ENCODE measurements at regions not wholly inside any gene's neighbourhood (a gene's known extent, or its start where the extent isn't known, plus 50 kb on each side); places are given as distances from the start of the nearest gene placed in this dataset.
"Not testable (repeated sequence)": the region's sequence is repeated elsewhere in the genome, so short reads cannot be mapped to it uniquely, and the experiment has no call there.

DNA sequence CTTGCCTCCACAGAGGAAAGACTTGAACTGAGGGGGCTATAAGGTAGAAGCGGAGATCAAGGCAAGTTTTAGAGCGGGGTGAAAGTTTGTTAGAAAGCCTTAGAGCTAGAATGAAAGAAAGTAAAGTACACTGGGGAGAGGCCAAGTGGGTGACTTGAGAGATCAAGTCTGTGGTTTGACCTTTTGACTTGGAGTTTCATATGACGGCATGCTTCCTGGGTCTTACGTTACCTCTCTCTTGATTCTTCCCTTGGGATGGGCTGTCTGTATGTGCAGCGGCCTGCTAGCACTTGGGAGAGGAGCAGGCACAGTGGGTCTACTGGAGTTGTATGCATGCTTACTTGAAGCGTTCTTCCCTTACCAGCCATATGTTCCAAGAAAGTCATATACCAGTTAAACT lies 1768.5 kb downstream of the PCDH9 start:
- DNase-seq, result no peak

DNA sequence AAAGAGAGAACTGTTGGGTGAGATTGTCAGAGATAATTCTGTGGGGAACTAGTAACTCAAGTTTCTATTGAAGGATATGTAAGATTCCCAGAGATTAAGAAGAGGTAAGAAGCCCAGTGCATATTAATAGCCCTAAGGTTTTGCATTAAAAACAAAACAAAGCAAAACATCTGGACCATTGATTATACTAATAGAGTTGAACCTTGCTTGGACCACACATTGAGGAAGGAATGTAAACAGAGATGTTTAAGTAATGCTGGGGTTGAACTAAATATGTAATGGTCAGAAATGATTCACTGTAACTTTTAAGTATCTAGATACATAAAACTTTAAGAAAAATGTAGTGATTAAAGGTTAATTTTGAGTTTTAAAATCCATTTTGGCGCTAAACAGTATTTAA lies 1770.0 kb downstream of the PCDH9 start:
- DNase-seq, result no peak

DNA sequence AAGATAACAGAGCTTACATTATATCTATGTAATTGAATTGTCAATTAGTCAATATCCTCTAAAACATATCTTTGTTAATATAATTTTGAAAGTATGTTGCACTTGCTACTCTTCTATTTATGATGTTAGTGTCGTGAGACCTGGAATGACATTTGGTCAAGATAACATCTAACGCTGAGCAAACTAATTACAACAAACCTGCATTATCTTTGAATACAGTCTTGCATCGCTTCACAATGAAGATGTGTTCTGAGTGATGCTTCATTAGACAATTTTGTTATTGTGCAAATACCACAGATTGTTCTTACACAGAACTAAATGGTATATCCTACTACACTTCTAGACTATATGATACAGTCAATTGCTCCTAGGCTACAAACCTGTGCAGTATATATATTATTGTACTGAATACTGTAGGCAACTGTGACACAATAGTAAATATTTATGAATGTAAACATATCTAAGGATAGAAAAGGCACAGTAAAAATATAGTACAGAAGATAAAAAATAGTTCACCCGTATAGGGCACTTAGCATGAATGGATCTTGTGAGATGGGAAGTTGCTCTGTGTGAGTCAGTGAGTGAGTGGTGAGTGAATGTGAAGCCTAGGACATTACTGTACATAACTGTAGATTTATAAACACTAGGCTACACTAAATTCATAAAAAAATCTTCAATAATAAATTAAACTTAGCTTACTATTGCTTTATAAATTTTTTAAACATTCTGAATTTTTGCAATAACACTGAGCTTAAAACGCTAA lies 1773.8 kb downstream of the PCDH9 start:
- no peak for DNase-seq

DNA sequence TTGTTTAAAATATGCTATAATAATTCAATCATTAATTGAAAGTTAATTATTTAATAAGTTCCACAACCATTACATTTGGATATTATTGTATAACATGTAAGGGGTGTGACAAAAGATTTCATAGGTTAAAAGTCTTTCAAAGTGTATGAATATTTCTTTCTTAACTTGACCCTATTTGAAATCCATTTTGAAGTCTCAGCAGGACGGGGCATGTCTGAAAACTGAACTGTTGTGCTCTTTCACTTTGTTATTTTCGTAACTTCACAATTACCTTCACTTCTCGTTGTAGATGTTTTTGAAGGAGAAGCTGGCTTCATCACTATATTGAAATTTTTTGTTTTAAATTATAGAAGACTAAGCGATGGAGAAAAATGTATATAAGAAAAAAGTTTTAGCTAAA lies 1775.7 kb downstream of the PCDH9 start:
- DNase-seq, result no peak

DNA sequence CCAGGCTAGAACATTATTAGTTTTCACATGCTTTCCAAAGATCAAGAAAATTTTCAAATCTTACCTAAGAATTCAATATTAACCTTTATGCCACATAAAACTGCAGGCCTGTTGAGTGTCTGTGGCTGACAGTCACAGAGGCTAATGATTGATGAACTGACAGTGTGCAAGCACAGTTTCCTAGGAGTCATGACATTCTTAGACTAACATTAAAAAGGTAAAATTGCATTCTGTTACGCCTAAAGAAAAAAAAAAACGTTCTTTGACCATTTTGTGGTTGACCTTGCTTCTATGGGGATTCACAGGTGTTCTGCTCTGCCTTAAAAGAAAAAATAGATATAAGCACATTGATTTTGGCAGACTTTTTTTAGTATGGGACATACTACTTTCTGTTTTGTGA lies 1776.2 kb downstream of the PCDH9 start:
- DNase-seq, result no peak

DNA sequence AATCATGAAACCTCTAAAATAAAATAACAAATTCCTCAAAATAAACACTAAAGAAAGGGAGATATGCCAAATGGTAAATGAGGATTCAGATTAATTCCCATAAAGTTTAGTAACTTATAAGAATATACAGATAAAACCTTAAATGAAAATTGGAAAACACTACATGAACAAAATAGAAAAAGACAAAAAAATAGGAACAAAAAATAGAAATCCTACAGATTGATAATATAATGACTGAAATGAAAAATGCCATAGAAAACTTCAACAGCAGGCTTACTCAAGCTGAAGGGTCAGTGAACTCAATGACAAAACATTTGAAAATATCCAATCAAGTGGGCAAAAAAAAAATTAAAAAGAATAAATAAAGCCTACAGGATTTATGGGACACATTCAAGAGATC lies 1784.8 kb downstream of the PCDH9 start:
- DNase-seq, result no peak

DNA sequence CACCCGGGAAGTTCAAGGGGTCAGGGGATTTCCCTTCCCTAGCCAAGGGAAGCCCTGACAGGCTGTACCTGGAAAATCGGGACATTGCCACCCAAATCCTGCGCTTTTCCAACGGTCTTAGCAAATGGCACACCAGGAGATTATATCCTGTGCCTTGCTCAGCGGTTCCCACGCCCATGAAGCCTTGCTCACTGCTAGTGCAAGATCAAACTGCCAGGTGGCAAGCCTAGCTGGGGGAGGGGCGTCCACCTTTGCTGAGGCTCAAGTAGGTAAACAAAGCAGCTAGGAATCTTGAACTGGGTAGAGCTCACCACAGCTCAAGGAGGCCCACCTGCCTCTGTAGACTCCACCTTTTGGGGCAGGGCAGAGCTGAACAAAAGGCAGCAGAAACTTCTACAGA lies 1794.5 kb downstream of the PCDH9 start:
- DNase-seq, result no peak

DNA sequence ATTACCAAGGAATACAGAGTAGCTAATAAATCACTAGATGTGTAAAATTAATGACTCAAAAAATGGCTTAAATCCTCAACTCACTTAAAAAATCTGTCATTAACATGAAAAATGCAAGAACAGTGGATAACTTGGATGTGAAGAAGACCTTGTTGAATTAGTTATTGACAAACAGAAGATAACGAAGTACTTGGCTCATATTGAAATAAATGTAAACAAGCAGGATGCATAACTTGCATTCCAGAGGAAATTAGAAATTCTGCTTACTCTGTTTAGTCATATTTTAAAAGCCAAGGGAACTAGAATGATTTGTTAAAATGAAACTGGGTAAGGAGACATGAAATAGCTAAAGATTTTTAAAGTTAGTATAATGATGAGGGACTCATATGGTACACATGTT lies 1812.2 kb downstream of the PCDH9 start:
- DNase-seq, result no peak

DNA sequence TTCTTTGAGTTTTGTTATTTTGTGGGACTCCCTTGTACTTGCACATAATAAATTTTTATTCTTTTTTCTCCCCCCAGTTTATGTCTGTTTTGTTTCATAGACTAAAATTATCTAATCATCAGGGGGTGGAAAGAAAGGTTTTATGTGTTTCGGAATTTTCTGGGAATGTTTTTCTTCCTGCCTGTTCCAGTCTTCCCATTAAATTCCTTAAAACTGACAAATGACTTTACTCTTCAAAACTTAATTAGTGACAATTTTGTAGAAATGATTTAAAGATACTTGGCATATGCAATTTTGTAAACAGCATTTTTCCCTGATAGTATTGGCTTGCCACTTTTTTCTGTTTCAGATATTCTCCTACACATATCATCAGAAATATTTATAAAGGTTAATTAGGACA lies 1813.4 kb downstream of the PCDH9 start:
- no peak for DNase-seq

DNA sequence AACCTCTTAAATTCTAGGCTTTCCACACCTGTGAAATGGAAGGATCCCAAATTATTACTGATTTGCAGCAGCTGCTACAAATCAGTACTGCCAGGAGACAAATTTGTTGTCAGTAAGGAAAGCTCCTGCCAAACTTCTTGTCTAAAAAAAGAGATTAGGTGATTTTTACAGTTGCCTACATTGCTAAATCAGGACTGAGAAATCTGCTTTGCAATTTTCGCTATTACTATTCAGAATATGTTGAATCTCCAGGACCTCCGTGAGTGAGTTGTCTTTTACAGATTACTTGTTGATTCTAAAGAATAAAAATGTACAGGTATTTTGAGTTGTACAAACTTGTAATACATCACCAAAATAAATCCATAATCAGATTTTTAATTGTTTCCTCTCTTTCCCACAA lies 1815.9 kb downstream of the PCDH9 start:
- no peak for DNase-seq

DNA sequence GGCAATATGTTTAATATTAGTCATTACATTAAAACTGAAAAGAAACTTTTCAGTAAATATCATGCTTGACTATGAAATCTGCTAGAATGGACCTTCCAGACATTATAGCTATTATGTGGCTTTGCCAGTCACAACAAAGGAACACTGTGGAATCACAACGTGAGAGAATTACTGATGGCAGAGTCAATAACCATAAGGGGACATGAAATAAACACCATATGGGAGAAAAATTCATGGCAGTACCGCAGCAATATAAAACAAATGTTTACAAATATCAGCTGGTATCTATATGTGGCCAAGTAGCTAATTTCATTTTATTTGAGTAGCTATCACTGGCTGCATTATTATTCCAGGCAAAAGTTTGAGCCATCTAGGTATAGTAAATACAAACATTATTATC lies 1818.6 kb downstream of the PCDH9 start:
- no peak for DNase-seq

DNA sequence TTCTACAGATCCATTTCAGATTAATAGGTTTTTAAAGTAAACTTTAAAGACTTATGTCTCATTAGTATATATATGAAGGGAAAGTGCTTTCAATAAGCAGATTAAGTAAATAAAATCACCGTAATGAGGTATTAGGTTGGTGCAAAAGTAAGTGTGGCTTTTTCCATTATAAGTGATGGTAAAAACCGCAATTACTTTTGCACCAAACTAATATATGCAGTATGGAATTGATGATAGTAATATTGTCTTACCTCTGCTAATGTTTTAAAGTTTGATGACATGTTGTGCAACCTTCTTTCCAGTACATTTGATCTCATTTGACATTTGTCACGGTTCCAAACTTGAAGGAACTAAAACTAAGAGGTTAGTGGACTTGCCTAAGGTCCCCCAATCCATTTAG lies 1819.3 kb downstream of the PCDH9 start:
- DNase-seq, result no peak

DNA sequence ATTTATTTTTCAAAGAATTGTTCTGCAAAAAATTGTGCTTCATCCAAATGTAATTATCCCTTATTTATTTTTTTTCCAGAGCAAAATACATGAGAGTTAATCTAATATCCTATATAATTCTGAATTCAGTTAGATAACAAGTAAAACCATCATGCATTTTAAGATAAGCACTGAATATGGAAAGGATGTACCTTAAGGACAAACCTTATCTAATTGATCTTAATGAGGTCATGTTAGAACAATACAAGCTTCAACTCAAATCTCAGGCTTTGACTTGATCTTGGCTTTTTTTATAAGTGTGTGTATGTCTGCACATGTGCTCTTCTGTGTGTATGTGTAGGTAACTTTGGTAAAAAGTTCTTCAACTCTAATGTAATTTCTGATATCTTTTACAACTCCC lies 1828.8 kb downstream of the PCDH9 start:
- no peak for DNase-seq

DNA sequence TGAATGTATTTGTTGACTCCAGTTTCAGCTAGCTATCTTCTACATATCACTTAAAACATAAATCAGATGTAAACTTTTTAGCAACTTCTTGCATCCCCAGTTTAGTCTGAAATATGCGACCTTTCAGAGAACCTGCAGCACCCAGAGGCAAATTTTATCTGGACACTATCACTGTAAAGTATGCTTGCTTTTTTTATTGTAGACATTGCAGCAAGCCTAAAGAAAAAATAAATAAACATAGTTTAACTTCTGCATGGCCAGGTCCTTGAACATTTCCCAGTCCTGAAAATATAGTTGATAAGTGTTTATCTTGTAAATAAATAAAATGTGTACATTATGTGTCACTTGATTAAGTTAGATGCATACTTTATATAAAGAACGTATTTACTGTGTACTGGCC lies 1829.4 kb downstream of the PCDH9 start:
- no peak for DNase-seq

DNA sequence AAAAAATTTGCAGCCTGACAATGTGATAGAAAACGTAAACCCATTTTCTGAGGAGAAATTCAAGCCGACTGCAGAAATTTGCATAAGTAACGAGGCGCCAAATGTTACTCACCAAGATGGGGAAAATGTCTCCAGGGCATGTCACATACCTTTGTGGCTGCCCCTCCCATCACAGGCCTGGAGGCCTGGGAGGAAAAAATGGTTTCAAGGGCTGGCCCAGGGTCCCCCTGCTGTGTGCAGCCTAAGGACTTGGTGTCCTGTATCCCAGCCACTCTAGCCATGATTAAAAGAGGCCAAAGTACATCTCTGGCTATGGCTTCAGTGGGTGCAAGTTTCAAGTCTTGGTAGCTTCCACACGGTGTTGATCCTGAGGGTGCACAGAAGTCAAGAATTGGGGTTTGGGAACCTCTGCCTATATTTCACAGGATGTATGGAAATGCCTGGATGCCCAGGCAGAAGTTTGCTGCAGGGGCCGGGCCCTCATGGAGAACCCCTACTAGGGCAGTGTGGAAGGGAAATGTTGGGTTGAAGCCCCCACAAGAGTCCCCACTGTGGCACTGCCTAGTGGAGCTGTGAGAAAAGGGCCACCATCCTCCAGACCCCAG lies 1842.3 kb downstream of the PCDH9 start:
- DNase-seq, result no peak

DNA sequence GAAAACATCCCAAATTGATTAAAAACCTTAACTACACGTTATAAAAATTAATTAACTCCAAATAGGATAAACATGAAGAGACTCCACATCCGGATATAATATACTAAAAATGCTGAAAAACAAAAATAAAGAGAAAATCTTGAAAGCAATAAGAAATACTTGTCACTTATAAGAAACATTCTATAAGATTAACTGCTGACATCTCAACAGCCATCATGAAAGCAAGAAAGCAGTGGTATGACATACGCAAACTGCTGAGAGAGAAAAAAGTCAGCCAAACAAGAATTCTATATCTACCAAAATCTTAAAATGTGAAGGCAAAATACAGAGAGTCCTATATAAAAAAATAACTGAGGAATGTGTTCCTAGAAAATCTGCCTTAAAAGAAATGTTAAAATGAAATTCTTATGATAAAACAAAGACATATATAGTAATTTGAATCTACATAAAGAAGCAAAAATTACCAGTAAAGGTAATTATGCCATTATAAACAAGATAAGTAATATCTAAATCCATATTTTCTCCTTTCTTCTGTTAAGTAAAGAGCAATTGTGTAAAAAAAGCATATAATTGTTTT lies 1851.1 kb downstream of the PCDH9 start:
- no peak for DNase-seq

DNA sequence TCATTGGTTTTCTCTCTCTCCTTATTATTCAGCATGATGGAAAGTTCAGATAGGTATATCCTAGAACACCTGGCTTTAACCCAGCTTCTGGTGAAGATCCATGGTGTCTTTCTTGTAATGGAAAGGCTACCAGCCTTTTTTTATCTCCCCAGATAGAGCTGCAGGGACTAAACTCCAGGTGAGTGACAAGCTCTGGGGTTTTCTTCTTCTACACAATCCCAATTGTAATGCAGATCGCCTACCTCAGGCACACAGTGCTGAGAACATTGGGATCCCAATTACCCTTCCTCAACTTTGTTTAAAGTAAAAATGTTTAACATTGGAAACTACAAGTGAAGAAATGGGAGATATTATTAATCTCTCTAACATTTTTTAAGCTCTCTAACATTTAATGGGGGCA lies 1851.7 kb downstream of the PCDH9 start:
- DNase-seq, result no peak

DNA sequence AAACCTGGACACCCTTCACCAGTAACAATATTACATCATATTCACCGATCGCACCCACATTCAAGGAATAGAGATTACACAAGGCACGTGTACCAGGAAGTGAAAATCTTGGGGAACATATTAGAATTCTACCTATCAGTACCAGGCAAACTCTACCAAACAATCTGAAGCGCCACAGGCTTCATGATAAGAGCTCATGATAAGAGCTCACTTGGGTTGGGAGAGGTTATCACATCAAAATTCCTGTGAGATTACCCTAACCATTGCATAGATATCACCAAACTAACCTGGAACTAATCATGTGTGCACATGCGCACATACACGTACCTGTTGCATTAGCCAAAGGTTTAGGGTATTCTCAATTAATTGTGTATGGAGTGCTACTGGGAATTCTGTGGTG lies 1861.3 kb downstream of the PCDH9 start:
- DNase-seq, result no peak

DNA sequence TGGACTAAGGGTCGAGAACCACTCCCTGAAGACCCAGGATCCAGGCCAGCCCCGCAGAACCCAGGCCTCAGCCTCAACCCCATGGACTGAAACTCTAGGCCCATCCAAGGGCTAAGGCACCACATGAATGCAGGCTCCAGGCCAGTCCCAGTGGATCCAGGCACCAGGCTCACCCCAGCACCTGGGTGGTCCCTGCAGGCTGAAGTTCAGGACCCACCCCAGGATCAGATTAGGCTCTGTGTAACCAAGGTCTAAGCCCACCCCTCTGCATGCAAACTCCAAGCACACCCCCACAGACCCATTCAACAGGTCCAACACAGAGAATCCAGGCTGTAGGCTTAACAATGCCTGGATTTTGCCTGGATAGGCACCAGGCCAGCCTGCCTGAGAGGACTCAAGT lies 1876.2 kb downstream of the PCDH9 start:
- no peak for DNase-seq

DNA sequence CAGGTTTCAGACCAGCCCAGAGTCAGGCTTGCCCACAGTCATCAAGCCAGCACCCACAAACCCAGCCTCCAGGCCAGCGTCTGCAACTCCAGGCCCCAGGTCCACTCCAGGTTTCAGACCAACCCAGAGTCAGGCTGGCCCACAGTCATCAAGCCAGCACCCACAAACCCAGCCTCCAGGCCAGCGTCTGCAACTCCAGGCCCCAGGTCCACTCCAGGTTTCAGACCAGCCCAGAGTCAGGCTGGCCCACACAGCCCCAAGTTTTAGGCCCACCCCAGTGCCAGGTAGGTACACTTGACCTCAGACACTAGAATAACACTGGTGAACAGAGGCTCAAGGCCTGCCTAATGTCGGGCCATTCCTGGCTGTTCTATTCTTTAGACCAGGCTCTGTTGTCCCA lies 1877.0 kb downstream of the PCDH9 start:
- DNase-seq, result not testable (repeated sequence)

DNA sequence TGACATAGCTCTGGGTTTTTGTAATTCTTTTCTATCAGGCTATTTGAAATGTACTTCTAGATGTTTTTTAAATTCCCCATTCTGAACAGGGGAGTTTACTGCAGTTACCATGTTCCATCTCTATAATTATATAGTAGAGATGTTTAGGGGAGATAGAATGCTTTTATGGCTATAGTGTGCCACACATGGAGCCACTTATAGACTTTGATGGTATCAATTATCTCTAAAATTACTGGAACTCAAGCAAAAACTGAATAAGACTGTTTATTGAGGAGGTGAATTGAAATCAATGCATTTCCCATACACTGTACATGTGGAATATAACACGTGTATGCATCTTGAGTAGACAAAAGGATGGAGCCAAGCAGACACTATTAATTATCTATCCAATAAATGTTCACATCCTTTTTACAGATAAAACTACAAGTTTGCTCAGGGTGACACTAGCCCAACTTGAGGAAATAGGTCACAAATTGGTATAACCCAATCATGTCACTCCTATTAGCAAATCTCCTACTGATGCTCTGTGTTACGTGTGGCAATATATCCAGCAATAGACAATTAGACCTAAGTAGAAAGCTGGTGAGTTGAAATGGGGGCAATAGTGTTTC lies 1882.6 kb downstream of the PCDH9 start:
- DNase-seq, result no peak

DNA sequence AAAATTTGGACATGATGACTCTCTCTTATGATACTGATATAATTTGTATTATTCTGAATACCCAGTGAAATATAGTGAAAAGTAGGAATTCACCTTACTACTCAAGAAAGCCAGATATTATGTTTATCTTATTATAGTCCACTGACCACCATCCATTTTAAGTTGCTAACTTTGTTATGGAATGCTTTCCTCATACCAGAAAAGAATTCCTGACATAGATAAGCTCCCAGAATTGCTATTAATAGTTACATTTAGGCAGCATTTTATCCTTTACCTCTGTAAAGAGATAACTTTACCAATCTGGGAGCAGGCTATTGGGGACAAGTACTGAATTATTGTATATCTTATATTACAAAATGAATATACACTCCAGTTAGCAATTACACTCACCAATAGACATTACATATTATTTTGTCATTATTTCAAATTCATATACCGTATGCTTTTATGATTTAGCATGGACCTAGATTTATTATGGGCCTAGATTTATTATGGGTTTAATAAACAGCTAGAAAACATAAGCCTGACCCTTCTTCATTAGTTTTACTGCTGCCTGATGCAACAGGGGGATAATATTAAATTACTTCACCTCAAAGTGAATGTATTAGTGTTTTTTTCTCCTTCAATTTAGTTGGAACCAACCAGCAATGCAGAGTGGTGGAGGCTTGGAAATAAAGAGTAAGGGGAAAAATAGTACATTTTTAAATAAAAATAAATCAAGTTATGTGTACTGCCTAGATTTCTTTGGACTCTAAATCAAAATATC lies 1886.1 kb downstream of the PCDH9 start:
- no peak for DNase-seq

DNA sequence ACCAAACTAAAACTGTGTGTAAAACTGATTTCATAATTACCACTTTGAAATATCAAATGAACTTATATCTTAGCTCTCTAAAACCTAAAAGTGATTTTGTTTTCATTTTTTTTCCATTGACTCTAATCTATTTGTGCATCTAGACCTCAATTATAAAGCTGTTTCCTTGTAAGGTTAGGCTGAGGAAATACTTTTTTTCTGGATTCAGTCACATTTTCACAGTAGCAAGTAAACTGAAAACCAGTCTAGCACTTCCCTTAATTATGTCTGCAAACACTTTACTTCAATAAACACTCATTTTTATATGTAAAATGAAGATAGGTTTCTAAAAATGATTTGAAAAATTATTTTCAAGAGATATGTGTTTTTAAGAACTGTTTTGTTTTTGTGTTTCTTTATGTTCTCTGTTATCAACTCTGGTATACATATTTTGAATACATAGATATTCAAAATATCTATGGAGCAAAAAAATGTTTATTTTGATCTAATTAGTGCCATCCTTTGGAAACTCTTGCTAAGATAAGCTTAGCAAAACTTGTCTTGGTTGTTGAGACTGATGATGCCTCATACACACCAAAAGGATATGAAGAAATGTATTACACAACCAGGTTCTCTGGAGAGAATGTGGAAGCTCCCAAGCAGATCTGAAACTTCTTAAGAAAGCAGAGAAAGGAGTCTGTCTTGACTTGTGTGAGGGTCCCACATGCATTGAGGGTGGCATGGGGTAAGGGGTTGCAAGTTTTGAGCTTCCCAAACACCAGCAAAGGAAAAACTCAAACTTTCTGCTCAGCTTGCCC lies 1887.4 kb downstream of the PCDH9 start:
- DNase-seq, result no peak

Data from activated CD8-positive, alpha-beta memory T cell treated with anti-CD3 and anti-CD28 coated beads, Interleukin-2, amount 50 U/mL, for 4 hours (primary cell).